CD14-positive monocyte (primary cell): ENCODE measurements at regions not wholly inside any gene's neighbourhood (a gene's known extent, or its start where the extent isn't known, plus 50 kb on each side); places are given as distances from the start of the nearest gene placed in this dataset.

Experiments
- DNase-seq, 3 donors: peaks; one replicate each; pipeline ENCODE4 v3.0.0-alpha.2; 2011 to 2022
- H2AFZ ChIP-seq: 2 replicates; pipeline ENCODE4 v1.6.0; 2012; ENCODE audit warnings: mild to moderate bottlenecking, low read depth, low read length, inconsistent platforms; ENCODE audit not compliant: insufficient read depth, poor library complexity, severe bottlenecking
- H3K27ac ChIP-seq, 2 donors: 1 replicate in 1 of 2; 2 replicates in 1 of 2; pipeline ENCODE4 v1.5.1; 2012 to 2013; ENCODE audit warnings: low read length in 2 of 2, control low read depth in 1 of 2, inconsistent platforms in 1 of 2, low read depth in 1 of 2, mild to moderate bottlenecking in 1 of 2
- H3K27me3 ChIP-seq, 2 donors: one replicate each; pipeline versions ENCODE4 v1.6.0 to v1.6.1; 2011 to 2013; ENCODE audit warnings: low read length in 2 of 2; ENCODE audit not compliant: control insufficient read depth in 2 of 2, insufficient read depth in 2 of 2
- H3K36me3 ChIP-seq, 2 donors: replicated peaks in 1 of 2; 1 replicate in 1 of 2; 2 replicates in 1 of 2; pipeline versions ENCODE4 v1.5.1 to v1.6.1; 2012 to 2013; ENCODE audit warnings: low read length in 2 of 2, control low read depth in 1 of 2, inconsistent platforms in 1 of 2, mild to moderate bottlenecking in 1 of 2; ENCODE audit not compliant: insufficient read depth in 2 of 2, control insufficient read depth in 1 of 2
- H3K4me1 ChIP-seq, 2 donors: 1 replicate in 1 of 2; 2 replicates in 1 of 2; pipeline versions ENCODE4 v1.5.1 to v1.6.1; 2012 to 2013; ENCODE audit warnings: low read length in 2 of 2, control low read depth in 1 of 2, inconsistent platforms in 1 of 2, mild to moderate bottlenecking in 1 of 2, moderate library complexity in 1 of 2; ENCODE audit not compliant: insufficient read depth in 2 of 2, control insufficient read depth in 1 of 2
- H3K4me2 ChIP-seq: replicated peaks from 2 replicates; pipeline ENCODE3; 2012; ENCODE audit warnings: low read length, moderate library complexity, mild to moderate bottlenecking; ENCODE audit not compliant: poor library complexity, severe bottlenecking; ENCODE audit errors: extremely low read depth
- H3K4me3 ChIP-seq, 3 experiments: fragments of 200-600 bp in 1 of 3; sonication (generic) in 1 of 3; replicated peaks in 1 of 3; 1 replicate in 2 of 3; 2 replicates in 1 of 3; pipeline ENCODE4 v1.5.1; 2011 to 2013; ENCODE audit warnings: low read length in 3 of 3, mild to moderate bottlenecking in 3 of 3, control low read depth in 2 of 3, low read depth in 2 of 3, inconsistent platforms in 1 of 3, moderate library complexity in 1 of 3
- H3K79me2 ChIP-seq: 2 replicates; pipeline ENCODE4 v1.6.0; 2012; ENCODE audit warnings: mild to moderate bottlenecking, control low read depth, inconsistent platforms, low read length, moderate library complexity; ENCODE audit not compliant: insufficient read depth
- H3K9ac ChIP-seq: 2 replicates; pipeline ENCODE4 v1.6.0; 2017; ENCODE audit warnings: low read length, mild to moderate bottlenecking; ENCODE audit not compliant: insufficient read depth, poor library complexity, severe bottlenecking
- H3K9me3 ChIP-seq, 2 donors: replicated peaks in 1 of 2; 1 replicate in 1 of 2; 2 replicates in 1 of 2; pipeline versions ENCODE4 v1.5.1 to v1.6.1; 2012 to 2013; ENCODE audit warnings: low read length in 2 of 2, control low read depth in 1 of 2; ENCODE audit not compliant: control insufficient read depth in 1 of 2, insufficient read depth in 1 of 2
- H4K20me1 ChIP-seq: 2 replicates; pipeline ENCODE4 v1.6.0; 2012; ENCODE audit warnings: mild to moderate bottlenecking, low read length, control low read depth, moderate library complexity; ENCODE audit not compliant: insufficient read depth
- H3K27ac Mint-ChIP-seq, 7 donors: one replicate each; pipeline ENCODE4 v1.8.0; 2020; ENCODE audit warnings: mild to moderate bottlenecking in 7 of 7, mixed read lengths in 7 of 7, moderate library complexity in 6 of 7, inconsistent platforms in 2 of 7
- H3K27me3 Mint-ChIP-seq, 3 donors: one replicate each; pipeline ENCODE4 v1.8.0; 2021 to 2022; ENCODE audit warnings: low read depth in 3 of 3, mild to moderate bottlenecking in 3 of 3, mixed read lengths in 3 of 3, moderate library complexity in 3 of 3, inconsistent platforms in 1 of 3
- H3K36me3 Mint-ChIP-seq, 2 donors: one replicate each; pipeline ENCODE4 v1.8.0; 2020; ENCODE audit warnings: mixed read lengths in 2 of 2, inconsistent platforms in 1 of 2, mild to moderate bottlenecking in 1 of 2
- H3K4me1 Mint-ChIP-seq: one replicate; pipeline ENCODE4 v1.8.0; 2020; ENCODE audit warnings: mild to moderate bottlenecking, mixed read lengths
- H3K4me3 Mint-ChIP-seq, 2 donors: one replicate each; pipeline ENCODE4 v1.8.0; 2020; ENCODE audit warnings: mild to moderate bottlenecking in 2 of 2, mixed read lengths in 2 of 2, moderate library complexity in 1 of 2
- H3K9me3 Mint-ChIP-seq, 7 donors: one replicate each; pipeline ENCODE4 v1.8.0; 2020 to 2022; ENCODE audit warnings: mixed read lengths in 7 of 7, mild to moderate bottlenecking in 6 of 7, moderate library complexity in 6 of 7, inconsistent platforms in 2 of 7
- CTCF ChIP-seq: fragments of 200-600 bp; IDR thresholded peaks from one replicate; pipeline ENCODE4 v1.8.0; 2022; ENCODE audit warnings: antibody characterized with exemption, mild to moderate bottlenecking
- whole genome bisulfite sequencing: methylation state at CpG from one replicate; pipeline ENCODE4 v1.1.5; 2013; ENCODE audit warnings: missing lambda C conversion rate; ENCODE audit not compliant: insufficient coverage; 5-methylcytosine and 5-hydroxymethylcytosine counted together
- intact Hi-C, 2 donors: fragments of 100-400 bp; cut with micrococcal nuclease; formaldehyde crosslinking; loops; one replicate each; pipeline versions ENCODE4 v1.15.0 to v1.15.1; 2023

- no peak overlapping the region for H3K4me3 Mint-ChIP-seq
- WGBS, result no CpG with 5 or more reads among the region's 1 CpG
These were observed 53.1 kb downstream of the CH25H start for GRCh38 chr10:89153971-89154370.

GRCh38 chr10:89153116-89153515, 54.0 kb downstream of the CH25H start:
- no peak overlapping the region for H3K4me3 Mint-ChIP-seq
- no peak for TF ChIP-seq CTCF
- WGBS, result no CpG with 5 or more reads among the region's 3 CpGs
- Histone ChIP-seq H3K27me3 (no peaks in the 10 kb centered on the region), H3K4me2 (no peak overlapping the region), H3K4me1 (peaks cover 15 to 21% of the 10 kb centered on the region in 2 donors), H3K27ac (no peak overlapping the region), H3K9ac (no peak overlapping the region), H3K9me3 (no peaks in the 10 kb centered on the region), H3K79me2 (no peaks in the 10 kb centered on the region), H3K4me3 (no peak overlapping the region), H3K36me3 (no peaks in the 10 kb centered on the region), H4K20me1 (no peaks in the 10 kb centered on the region), H2AFZ (no peak overlapping the region)
- H3K9me3 Mint-ChIP-seq, result peaks cover 0 to 9% (median 0%) of the 10 kb centered on the region in 7 donors
- intact Hi-C loops, result no loop called here
- DNase-seq, result no peak
- peaks cover 0 to 5% (median 2%) of the 10 kb centered on the region in 3 donors for H3K27me3 Mint-ChIP-seq
- H3K36me3 Mint-ChIP-seq, result no peaks in the 10 kb centered on the region
- H3K4me1 Mint-ChIP-seq, result peaks cover 20% of the 10 kb centered on the region
- H3K27ac Mint-ChIP-seq, result no peak overlapping the region

More at GRCh38 chr10:89153971-89154370, 53.1 kb downstream of the CH25H start:
- H2AFZ ChIP-seq, result no peak overlapping the region
- no peaks in the 10 kb centered on the region for H3K36me3 ChIP-seq
- no peak for TF ChIP-seq CTCF
- no peak overlapping the region for H3K4me3 ChIP-seq
- intact Hi-C loops, result no loop called here
- no peak overlapping the region for H3K27ac Mint-ChIP-seq
- H3K79me2 ChIP-seq, result no peaks in the 10 kb centered on the region
- H3K4me2 ChIP-seq, result no peak overlapping the region
- no peak overlapping the region for H3K27ac ChIP-seq
- H3K27me3 Mint-ChIP-seq, result peaks cover 1 to 5% (median 3%) of the 10 kb centered on the region in 3 donors
- H3K9me3 Mint-ChIP-seq, result peaks cover 0 to 2% (median 0%) of the 10 kb centered on the region in 7 donors
- H3K4me1 Mint-ChIP-seq, result peaks cover 22% of the 10 kb centered on the region
- H3K36me3 Mint-ChIP-seq, result no peaks in the 10 kb centered on the region
- H3K9me3 ChIP-seq, result no peaks in the 10 kb centered on the region
- no peaks in the 10 kb centered on the region for H3K27me3 ChIP-seq
- no peak for DNase-seq
- no peaks in the 10 kb centered on the region for H4K20me1 ChIP-seq
- H3K4me1 ChIP-seq, result peaks cover 15 to 21% of the 10 kb centered on the region in 2 donors
- no peak overlapping the region for H3K9ac ChIP-seq
